GM10266 (cell line): ENCODE measurements at regions not wholly inside any gene's neighbourhood (a gene's known extent, or its start where the extent isn't known, plus 50 kb on each side); places are given as distances from the start of the nearest gene placed in this dataset.

Experiments
- DNase-seq: peaks from one replicate; pipeline ENCODE4 v3.0.0; 2012; ENCODE audit errors: extremely low spot score
- TF ChIP-seq, protein P1 (sequence below): IDR thresholded peaks from 2 replicates; pipeline ENCODE4 v1.5.1; 2012; ENCODE audit warnings: mild to moderate bottlenecking, low read depth; ENCODE audit not compliant: control insufficient read depth, insufficient read depth; ENCODE audit errors: missing control alignments

DNA sequence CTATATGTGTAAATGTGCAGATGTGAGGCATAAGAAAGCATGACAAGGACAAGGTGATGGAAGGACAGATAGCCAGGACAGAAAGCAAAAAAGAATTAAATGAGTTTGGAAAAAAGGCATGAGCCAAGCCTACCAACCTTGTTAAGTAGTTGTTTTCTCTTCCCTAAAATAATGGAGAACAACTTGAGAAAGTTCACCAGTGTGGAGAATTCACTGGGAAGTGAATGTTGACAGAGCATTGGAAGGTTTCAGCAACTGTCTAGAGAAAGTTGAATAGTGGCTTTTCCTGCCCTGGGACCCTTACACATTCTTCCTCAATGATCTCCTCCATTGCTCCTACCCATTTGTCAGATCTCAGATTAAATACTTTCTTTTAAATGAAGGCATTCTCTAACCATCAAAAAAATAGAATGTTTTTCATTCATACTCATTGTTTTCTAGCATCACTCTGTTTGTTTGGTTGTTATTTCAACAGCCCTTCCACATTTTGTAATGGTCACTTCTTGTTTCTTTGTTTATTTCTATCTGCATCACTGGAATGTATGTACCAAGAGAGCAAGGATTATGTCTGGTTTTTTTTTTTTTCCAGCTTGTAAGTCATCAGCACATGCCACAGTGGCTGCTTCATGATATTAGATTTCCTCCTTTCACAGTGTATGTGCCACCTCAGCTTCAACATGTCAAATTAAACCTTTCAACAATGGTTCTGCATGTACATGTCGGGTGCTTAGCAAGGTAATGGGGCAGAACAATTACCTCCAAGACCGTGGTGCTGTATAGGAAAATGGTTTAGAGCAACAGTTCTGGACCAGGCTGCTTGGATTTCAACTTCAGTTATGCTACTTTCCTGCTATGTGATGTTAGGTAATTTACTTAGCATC lies 586.0 kb upstream of the VRK2 start:
- DNase-seq: no peak
- TF ChIP-seq, protein P1, sequence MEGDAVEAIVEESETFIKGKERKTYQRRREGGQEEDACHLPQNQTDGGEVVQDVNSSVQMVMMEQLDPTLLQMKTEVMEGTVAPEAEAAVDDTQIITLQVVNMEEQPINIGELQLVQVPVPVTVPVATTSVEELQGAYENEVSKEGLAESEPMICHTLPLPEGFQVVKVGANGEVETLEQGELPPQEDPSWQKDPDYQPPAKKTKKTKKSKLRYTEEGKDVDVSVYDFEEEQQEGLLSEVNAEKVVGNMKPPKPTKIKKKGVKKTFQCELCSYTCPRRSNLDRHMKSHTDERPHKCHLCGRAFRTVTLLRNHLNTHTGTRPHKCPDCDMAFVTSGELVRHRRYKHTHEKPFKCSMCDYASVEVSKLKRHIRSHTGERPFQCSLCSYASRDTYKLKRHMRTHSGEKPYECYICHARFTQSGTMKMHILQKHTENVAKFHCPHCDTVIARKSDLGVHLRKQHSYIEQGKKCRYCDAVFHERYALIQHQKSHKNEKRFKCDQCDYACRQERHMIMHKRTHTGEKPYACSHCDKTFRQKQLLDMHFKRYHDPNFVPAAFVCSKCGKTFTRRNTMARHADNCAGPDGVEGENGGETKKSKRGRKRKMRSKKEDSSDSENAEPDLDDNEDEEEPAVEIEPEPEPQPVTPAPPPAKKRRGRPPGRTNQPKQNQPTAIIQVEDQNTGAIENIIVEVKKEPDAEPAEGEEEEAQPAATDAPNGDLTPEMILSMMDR: no peak

DNA sequence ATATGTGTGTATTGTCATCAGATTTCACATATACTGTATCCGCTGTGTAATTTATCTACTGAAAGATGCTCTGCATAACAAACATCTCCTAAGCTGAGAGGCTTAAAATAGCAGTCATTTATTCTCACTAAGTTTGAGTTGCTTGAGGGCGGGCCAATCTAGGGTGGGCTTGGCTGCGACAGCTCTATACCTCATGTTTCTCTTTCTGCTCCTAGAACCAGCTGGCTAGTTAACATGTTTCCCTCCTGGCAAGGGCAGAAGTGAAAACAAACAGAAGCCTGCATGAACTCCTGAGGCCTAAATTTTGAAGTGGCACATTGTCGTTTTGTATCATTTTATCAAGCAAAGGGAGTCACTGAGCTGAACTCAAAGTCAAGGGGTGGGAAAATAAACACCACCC lies 585.0 kb upstream of the VRK2 start:
- TF ChIP-seq, protein P1: no peak
- DNase-seq: no peak

DNA sequence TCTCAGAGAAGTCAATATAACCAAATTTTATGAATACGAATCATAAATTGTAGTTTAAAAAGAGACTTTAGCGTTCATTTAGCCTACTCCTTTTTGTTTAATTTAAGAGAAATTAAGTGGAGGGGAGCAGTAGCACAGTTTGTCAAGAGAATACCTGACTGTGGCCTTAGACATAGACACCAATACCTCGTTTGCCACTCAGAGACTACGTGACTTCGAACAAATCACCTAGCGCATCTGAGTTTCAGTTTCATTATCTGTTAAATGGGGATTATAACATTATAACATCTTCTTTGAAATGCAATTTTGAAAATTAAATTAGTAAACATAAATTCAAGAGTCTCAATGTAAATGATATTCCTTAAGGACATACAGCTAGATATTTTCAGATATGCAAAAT lies 581.5 kb upstream of the VRK2 start:
- TF ChIP-seq, protein P1: no peak
- no peak for DNase-seq

DNA sequence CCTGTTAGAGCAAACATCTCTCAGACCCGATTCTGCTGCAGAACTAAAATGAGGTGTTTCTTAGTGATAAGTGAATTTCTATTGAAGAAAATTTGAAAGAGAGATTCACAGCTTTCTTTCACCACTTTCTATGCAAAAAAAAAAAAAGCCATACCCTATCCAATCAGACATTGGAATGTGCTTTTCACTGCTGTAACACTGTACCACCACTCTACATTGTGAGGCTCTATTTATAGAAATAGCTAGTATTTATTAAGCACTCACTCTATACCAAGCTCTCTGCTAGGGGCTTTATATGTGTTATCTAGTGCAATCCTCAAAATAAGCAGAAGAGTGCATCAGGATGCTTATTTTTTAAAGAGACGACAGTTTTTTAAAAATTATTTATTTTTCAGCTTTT lies 580.6 kb upstream of the VRK2 start:
- no peak for DNase-seq
- TF ChIP-seq, protein P1: no peak

DNA sequence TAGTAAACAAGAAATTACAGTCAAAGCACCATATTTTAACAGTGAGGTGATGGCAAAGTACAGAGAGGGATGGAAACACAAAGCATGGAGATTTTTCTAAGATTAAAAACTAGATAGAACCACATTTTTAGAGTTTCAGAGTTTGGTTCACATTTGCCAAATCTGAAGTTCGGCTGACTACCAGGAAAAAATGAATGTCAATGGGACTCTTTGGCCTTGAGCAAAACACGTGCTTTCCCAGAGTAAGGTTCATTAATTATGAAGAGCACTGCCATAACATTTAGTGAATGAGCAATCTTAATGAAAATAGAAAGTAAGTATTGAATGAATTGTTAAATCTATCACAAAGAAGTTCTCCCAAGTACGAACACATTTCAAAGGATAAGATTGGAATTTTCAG lies 571.2 kb upstream of the VRK2 start:
- DNase-seq: no peak
- TF ChIP-seq, protein P1: no peak

DNA sequence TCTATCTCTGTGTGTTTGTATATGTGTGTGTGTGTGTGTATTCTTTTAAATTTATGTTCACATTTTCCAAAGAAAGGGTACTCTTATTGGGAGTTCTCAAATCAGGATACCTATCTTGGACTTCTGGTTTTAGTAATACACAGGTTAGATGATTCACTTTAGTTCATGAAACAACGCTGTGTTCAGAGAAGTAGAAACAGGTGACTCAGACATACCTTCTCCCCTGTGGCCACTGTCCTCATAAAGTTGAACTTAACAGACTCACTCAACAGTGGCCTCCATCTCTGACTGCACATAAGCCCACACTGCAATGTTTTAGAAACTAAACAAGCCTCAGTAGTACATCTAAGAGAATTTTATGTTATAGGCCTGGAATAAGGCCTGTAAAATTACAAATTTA lies 566.6 kb upstream of the VRK2 start:
- TF ChIP-seq, protein P1: no peak

DNA sequence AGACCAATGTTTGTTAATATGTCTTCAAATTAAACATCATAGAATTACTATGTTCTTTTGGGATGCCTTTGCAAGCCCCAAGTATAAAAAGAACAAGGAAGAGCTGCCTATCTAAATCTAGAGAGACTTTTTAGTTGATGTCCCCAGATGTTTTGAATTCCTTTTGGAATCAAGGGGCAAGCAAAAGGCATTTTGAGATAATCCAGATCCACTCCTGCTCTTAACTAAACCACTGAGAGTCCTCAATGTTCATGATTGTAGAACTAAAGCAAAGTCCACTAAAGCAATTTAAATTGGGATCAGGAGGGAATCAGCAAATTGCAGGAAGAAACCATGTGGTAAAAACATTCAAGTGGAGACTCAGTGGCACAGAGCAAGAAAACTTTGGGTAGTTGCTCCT lies 558.5 kb upstream of the VRK2 start:
- no peak for DNase-seq
- TF ChIP-seq, protein P1: no peak

More for the DNA sequence above, 566.6 kb upstream of the VRK2 start:
- no peak for DNase-seq
